ENCODE measurements at regions not wholly inside any gene's neighbourhood (a gene's known extent, or its start where the extent isn't known, plus 50 kb on each side); places are given as distances from the start of the nearest gene placed in this dataset.
A peak's percentile ranks its signal among the peaks of the same experiment; 100 is the strongest.

GRCh38 chr13:106633321-106633720 lies 65.4 kb upstream of the ARGLU1 start:
- Histone ChIP-seq H3K36me3 (no peaks in the 10 kb centered on the region), H3K4me1 (peaks cover 0 to 24% (median 3%) of the 10 kb centered on the region in 12 donors), H3K4me3 (no peak overlapping the region), H3K27me3 (no peaks in the 10 kb centered on the region), H3K9me3 (no peaks in the 10 kb centered on the region), H3K27ac (peak overlapping the region in 7 of 12 donors; percentile 2 to 44 (median 27))
- intact Hi-C loops (cut with DNase I), result no loop called here
- DNase-seq (peak in 2 of 5 donors; percentile 31 to 47), ATAC-seq (peak; percentile 33 to 88 (median 53))
- WGBS, 4 donors, result 41 to 52% (median 46%) methylated on average over 5 of the region's 5 CpGs
- TF ChIP-seq CTCF (IDR thresholded peaks at IDR 0.05), result no peak
- TF ChIP-seq POLR2A (IDR thresholded peaks at IDR 0.05), result no peak

GRCh38 chr13:106630650-106631049 lies 62.7 kb upstream of the ARGLU1 start:
- Histone ChIP-seq H3K27ac (no peak overlapping the region), H3K27me3 (no peaks in the 10 kb centered on the region), H3K9me3 (no peaks in the 10 kb centered on the region), H3K4me3 (no peak overlapping the region), H3K4me1 (peaks cover 0 to 24% (median 1%) of the 10 kb centered on the region in 12 donors), H3K36me3 (no peaks in the 10 kb centered on the region)
- no peak for ATAC-seq
- no peak for DNase-seq
- intact Hi-C loops (cut with DNase I), result no loop called here
- WGBS, 4 donors, result 75 to 80% (median 77%) methylated on average over 4 to 6 of the region's 6 CpGs
- TF ChIP-seq CTCF (IDR thresholded peaks at IDR 0.05), result no peak
- no peak for TF ChIP-seq POLR2A (IDR thresholded peaks at IDR 0.05)

DNA sequence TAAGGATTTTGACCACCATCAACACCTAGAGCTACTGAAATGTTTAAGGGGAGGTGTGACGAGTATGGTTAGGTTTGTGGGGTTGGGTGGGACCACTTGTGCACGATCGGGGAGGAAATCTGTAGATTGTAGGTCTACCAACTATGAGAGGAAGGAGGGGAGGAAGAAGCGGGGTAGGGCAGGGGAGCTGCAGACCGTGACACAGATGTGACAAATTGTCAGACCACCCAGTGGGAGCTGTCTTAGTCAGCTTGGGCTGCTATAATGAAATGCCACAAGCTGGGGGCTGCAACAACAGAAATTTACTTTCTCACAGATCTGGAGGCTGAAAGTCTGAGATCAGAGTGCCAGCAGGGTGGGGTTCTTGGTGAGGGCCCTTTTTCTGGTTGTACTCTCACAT lies 62.2 kb upstream of the ARGLU1 start:
- TF ChIP-seq POLR2A (IDR thresholded peaks at IDR 0.05) (no peak), CTCF (IDR thresholded peaks at IDR 0.05) (no peak)
- Histone ChIP-seq H3K27ac (no peak overlapping the region), H3K36me3 (no peaks in the 10 kb centered on the region), H3K4me1 (peaks cover 0 to 24% (median 1%) of the 10 kb centered on the region in 12 donors), H3K27me3 (no peaks in the 10 kb centered on the region), H3K4me3 (no peak overlapping the region), H3K9me3 (no peaks in the 10 kb centered on the region)
- ATAC-seq (no peak), DNase-seq (no peak)
- WGBS, 4 donors, result 73 to 81% (median 77%) methylated on average over 5 of the region's 5 CpGs
- intact Hi-C loops (cut with DNase I), result no loop called here

DNA sequence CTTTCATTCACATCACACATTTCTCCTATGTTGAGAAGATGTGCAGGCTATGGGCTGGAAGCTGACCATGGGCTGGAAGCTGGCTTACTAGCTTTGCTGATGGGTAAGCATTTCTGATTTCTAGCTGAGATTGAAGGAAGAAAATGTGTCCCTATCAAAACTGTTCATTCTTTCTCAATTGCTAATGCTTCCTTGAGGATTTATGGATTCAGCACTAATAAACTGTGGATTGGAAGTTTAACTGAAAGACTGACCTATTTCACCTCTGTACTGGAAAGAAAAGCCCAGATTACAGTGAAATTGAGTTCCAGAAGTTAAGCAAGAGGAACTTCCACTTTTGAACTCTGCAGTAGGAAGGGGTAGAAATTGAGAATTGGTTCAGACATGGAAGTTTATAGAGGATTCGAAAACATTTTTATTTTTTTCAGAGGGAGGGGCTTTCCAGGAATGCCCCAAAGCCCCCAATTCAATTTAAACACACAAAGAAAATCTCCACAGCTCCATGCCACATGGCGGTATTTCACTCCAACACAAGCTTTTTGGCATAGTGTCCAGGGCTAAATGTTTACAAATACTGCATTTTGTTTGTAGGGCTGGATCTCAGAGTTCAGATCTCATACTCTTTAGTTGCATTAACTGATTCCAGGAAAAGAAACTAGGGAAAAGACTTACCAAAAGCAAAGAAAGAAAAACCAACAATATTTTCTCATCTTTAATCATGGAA lies 61.2 kb upstream of the ARGLU1 start:
- no peak for ATAC-seq
- Histone ChIP-seq H3K36me3 (no peaks in the 10 kb centered on the region), H3K9me3 (no peaks in the 10 kb centered on the region), H3K4me1 (peaks cover 0 to 24% (median 1%) of the 10 kb centered on the region in 12 donors), H3K4me3 (no peak overlapping the region), H3K27ac (no peak overlapping the region), H3K27me3 (peaks cover 0 to 5% (median 0%) of the 10 kb centered on the region in 9 donors)
- DNase-seq, result no peak
- intact Hi-C loops (cut with DNase I), result loop anchor here in 2 of 10 donors (10.0 kb wide), 2 partner anchors 286 to 496 kb away; no protein-coding TSS in a partner anchor
- TF ChIP-seq CTCF (IDR thresholded peaks at IDR 0.05) (no peak), POLR2A (IDR thresholded peaks at IDR 0.05) (no peak)
- WGBS, 4 donors, result 89 to 94% (median 92%) methylated on average over 2 of the region's 2 CpGs
